HG03066 (cell line): ENCODE measurements at regions not wholly inside any gene's neighbourhood (a gene's known extent, or its start where the extent isn't known, plus 50 kb on each side); places are given as distances from the start of the nearest gene placed in this dataset.
"Not testable (repeated sequence)": the region's sequence is repeated elsewhere in the genome, so short reads cannot be mapped to it uniquely, and the experiment has no call there.

Source experiments
- ATAC-seq: cut with Tn5 transposase; IDR thresholded peaks from one replicate; pipeline ENCODE4 v1.9.1; 2021; ENCODE audit warnings: low read depth; ENCODE audit not compliant: unreplicated experiment

GRCh38 chr9:18061856-18062255 lies 412.1 kb upstream of the ADAMTSL1 start:
- ATAC-seq: no peak

DNA sequence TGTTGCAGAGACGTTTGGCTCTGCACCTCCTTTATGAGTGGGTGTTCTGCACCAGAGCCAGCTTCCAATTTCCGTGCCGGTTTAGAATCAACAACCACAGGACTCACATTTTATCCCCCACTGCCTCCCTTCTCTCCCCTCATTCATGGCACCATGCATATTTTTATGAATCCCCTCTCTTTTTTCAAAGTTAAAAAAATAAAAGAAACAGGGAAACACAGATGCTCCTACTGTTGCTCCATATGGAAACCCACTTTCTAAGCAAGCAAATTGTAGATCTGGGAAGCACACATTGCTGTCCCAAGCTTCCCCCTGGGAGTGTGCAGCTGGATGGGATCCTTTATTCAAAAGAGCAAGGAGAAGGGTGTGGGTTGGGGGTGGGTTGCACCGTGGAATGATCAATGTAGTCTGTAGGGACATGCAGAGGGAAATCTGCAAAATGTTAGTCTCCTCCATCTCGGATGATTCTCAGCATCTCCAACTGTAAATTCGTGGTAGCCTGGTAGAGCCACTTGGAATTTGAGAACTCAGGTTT lies 410.0 kb upstream of the ADAMTSL1 start:
- ATAC-seq: no peak

DNA sequence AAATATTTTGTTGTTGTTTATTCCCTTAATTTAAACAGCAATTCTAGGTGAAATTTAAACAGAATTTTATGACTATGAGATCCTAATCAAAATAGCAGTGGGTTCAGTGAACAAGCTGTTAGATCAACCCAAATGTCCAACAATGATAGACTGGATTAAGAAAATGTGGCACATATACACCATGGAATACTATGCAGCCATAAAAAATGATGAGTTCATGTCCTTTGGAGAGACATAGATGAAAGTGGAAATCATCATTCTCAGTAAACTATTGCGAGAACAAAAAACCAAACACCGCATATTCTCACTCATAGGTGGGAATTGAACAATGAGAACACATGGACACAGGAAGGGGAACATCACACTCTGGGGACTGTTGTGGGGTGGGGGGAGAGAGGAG lies 407.3 kb upstream of the ADAMTSL1 start:
- not testable (repeated sequence) for ATAC-seq

DNA sequence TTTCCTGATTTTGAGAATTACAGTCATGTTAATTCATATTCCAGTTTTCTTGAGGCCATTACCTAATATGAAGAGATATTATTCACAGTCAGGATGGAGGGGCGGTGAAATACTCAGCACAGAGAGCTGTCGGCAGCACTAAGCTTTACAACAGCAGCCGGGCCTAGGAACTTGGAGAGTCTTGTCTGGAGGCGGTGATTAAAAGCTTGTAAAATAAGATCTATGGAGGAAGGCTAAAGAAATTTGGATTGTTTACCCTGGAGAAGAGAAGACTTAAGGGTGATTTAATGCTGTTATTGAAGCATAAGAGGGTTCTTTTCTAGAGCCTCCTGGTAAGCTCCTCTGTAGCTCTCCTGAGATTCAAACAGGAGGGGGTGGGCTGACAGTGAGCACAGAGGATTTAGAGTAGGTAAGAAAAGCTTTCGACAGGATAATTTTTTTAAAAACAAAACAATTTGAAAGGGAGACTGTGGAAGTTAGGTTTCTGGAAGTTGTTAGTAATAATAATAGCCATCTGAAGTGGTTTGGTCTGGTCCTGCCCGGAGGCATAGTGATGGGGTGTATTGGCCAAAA lies 406.3 kb upstream of the ADAMTSL1 start:
- ATAC-seq: no peak

GRCh38 chr9:18068900-18069299 lies 405.1 kb upstream of the ADAMTSL1 start:
- no peak for ATAC-seq

- ATAC-seq: no peak
These were observed 402.3 kb upstream of the ADAMTSL1 start for GRCh38 chr9:18071651-18072060.

DNA sequence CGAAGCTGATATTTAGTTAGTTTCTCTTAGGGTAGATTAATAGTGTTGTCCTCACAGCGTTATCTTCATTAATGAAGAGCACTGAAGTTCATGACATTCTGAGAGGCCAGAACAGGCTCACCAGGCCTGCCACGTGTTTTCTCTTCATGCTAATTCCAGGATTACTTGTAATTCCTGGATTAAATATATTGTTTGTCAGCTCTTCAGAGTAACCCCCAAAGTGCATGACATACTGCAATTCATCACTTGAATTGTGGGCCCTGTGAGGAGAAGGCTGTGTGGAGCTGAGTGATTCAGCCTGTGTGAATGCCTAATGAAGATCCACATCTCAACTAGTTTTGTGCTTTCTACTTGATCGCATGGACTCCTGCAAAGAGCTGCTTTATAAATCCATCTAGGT lies 401.0 kb upstream of the ADAMTSL1 start:
- no peak for ATAC-seq

DNA sequence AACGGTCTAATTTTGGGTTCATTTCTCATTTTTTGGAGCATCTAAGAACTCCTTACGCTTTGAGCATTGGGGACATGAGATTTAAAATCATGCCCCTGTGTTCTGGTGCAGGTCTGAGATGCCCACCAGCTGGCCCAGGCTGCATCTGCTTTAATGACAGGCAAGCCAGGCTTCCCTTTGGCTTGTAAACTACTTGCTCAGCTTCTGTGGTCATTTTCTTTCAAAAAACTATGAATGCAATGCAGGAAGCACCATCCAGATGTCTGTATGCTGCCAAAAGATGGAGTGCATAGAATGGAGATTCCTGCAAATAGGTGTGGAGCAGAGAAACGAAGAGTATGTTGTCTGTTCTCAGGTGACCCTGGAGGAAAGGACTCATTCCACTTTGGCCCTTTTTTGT lies 399.9 kb upstream of the ADAMTSL1 start:
- no peak for ATAC-seq

- ATAC-seq: no peak
These were observed 398.6 kb upstream of the ADAMTSL1 start for GRCh38 chr9:18075253-18075952.

- ATAC-seq: no peak
These were observed 395.8 kb upstream of the ADAMTSL1 start for GRCh38 chr9:18077941-18078678.

DNA sequence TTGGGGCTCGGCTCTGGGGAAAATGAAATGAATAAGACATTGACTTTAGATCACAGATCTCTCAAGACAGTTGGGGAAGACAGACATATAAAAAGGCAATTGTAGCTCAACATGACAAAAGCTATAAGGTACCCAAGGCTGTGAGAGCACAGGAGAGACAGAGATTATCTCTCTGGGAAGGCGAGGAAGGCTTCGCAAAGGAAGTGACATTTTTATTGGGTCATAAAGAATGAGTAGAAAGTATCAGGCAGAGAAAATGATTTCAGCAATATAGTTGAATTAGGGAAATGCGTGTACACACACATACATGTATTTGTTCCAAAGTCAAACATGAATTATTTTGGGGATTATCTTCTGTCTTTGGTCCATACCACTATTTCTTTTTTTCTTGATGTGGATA lies 381.8 kb upstream of the ADAMTSL1 start:
- ATAC-seq: no peak

DNA sequence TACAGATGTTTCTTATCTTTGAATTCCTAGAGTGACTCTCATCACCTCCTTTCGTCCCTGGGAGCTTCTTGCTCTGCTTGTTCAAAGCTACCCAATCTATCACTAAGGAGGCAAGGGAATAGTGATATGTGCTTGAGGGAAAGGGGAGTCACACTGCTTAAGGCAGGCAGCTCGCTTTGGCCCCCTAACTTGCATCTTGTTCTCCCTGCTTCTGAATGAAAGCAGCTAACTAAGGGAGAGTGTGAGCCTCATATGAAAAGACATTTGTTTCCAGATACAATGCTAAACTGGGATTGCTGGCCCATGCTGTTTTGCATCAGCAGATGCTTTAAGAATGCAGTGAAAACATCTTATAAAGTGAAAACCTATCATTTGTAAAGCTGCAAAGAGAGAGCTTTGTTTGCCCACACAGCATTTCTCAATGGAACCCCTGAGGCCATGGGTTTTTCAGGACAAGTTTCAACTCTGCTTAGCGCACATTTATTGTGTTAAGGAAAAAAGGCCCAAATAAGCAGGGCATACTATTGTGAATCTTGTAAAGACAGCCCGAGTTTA lies 367.9 kb upstream of the ADAMTSL1 start:
- ATAC-seq: no peak

DNA sequence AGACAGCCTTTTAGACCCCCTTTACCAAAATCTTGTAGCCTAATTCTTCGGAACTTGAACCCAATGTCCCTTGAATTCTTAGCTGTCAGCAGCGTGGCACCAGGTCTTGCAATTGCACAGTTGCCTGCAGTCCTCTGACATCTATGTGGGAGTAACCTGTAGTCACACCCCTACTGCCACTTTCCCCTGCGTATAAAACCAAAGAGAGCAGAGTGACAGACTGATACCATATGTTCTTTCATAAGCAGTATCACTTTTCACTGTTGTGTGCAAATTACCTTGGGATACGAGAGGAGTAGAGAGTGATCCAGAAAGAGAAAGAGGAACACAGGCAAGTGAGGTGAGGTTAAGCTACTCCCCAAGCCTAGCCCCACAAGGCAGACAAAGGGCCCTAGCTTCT lies 364.3 kb upstream of the ADAMTSL1 start:
- no peak for ATAC-seq

- ATAC-seq: no peak
These were observed 362.8 kb upstream of the ADAMTSL1 start for GRCh38 chr9:18111146-18111545.

GRCh38 chr9:18114559-18115475 lies 359.1 kb upstream of the ADAMTSL1 start:
- no peak for ATAC-seq

DNA sequence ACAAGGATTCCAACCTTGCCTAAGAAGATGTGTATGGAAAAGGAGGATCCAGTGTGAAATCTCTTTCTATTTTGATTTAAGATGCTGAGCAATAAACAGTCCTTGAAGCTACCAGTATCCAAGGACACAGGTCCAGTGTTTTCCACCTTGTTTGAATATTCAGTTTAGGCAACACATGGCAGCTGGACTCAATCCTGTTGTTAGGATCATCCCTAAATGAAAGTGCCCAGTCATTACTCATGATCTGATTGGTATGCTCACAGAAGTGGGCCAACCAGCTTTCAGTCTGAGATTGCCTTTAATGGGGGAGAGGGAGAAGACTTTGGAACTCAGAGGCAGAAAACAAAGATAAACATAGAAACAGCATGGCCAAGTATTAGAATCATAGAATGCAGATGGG lies 355.7 kb upstream of the ADAMTSL1 start:
- ATAC-seq: no peak

- ATAC-seq: no peak
These were observed 351.8 kb upstream of the ADAMTSL1 start for GRCh38 chr9:18122171-18122570.

- no peak for ATAC-seq
These were observed 349.2 kb upstream of the ADAMTSL1 start for GRCh38 chr9:18124760-18125159.

DNA sequence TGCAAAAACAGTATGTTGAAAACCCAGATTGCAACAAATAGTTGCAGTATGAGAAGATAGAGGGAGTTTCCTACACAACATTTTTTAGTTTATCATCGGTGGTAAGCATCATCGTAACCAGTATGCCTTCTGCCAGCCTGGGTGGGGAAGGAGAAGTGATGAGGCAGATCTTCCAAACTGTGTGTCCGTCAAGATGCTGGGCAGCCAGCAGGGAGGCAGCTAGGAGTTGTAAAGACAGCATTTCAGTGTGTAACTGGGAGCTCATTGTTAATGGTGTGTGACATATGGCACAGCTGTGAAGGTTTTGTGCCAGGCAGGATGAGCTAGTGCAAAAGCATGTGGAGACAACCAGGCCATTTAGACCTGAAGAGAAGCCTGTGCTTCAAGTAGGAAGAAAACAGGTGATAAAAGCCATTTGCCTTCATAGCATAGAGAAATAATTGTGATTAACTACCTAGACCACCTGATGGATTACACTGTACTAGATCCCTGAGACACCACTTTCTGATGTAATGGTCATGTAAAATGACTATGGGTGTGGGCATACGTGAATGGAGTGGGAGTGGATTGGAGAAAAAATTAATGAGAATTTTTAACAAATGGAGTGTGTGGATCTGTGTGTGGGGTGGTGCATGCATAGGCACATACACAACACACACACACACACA lies 347.0 kb upstream of the ADAMTSL1 start:
- no peak for ATAC-seq

DNA sequence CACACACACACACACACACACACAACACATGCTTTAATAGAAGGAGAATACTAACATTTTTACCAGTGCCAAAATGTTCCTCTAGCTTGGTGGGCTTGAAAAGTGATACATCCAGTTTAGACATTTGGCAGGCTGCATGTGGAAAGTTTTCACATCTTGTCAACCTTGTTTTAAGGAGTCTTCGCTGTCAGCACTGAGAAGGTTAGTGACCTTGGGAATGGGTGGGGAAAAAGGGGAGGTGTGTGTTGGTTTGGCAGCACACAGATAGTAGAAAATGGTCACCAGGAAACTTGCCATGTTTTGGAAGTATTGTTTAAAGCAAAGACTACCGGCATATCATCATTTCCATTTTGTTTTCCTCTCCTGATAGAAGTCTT lies 346.5 kb upstream of the ADAMTSL1 start:
- ATAC-seq: no peak
